Left lung (tissue), 4 donors: ENCODE measurements at regions not wholly inside any gene's neighbourhood (a gene's known extent, or its start where the extent isn't known, plus 50 kb on each side); places are given as distances from the start of the nearest gene placed in this dataset.
"Not testable (repeated sequence)": the region's sequence is repeated elsewhere in the genome, so short reads cannot be mapped to it uniquely, and the experiment has no call there.

ENCODE experiments used
- ATAC-seq: fragments of 200-7000 bp; cut with Tn5 transposase; one replicate; pipeline ENCODE4 v1.9.1; 2020; ENCODE audit warnings: moderate library complexity
- DNase-seq, 4 donors: peaks; one replicate each; pipeline ENCODE4 v3.0.0-alpha.2; 2013 to 2020
- H3K27ac ChIP-seq, 2 donors: fragments of 200-600 bp; sonication (generic) in 1 of 2; one replicate each; pipeline versions ENCODE4 v1.5.0 to v1.8.0; 2020 to 2021
- H3K27me3 ChIP-seq, 2 donors: fragments of 200-600 bp; sonication (generic) in 1 of 2; one replicate each; pipeline versions ENCODE4 v1.5.0 to v1.8.0; 2020 to 2021
- H3K36me3 ChIP-seq, 2 donors: fragments of 200-600 bp; sonication (generic) in 1 of 2; one replicate each; pipeline versions ENCODE4 v1.5.0 to v1.8.0; 2020 to 2021
- H3K4me1 ChIP-seq, 2 donors: fragments of 200-600 bp; one replicate each; pipeline ENCODE4 v1.8.0; 2021
- H3K4me3 ChIP-seq, 2 donors: fragments of 200-600 bp; sonication (generic) in 1 of 2; one replicate each; pipeline versions ENCODE4 v1.5.0 to v1.8.0; 2020 to 2021; ENCODE audit warnings: mild to moderate bottlenecking in 1 of 2
- H3K9me3 ChIP-seq, 2 donors: fragments of 200-600 bp; sonication (generic) in 1 of 2; one replicate each; pipeline versions ENCODE4 v1.5.0 to v1.8.0; 2020 to 2021
- intact Hi-C, 2 donors: fragments of 100-400 bp; cut with DNase I; formaldehyde crosslinking; loops; one replicate each; pipeline versions ENCODE4 v1.11.2 to v1.14.2; 2022
- TF ChIP-seq, protein P1 (sequence below), 2 donors: fragments of 200-600 bp; sonication (generic) in 1 of 2; IDR thresholded peaks; one replicate each; pipeline versions ENCODE4 v1.5.0 to v1.8.0; 2021; ENCODE audit warnings: antibody characterized with exemption in 2 of 2
- donor health status: DM: no; HTN: yes; CAD: no.
- donor health status: DM: no; HTN: no; CAD: no.

DNA sequence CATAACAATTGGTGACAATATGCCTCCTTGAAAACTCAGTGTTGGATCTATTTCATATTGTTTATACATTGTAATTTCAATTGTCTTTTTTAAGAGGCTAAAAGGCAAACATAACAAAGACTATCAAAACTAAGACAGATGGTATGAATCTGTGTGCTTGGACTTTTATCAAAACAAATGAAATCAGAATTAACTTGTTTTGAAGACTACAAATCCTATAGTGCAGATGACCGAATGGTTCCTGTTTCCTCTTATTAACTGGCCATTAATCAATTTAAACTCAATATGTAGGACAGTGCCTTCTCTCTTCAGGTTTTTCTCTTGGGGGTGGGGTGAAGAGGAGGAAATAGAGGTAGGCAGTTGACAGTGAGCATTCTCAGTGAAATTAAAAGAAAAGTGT is 366.9 kb upstream of the GRAMD2B start:
- DNase-seq (no peak), ATAC-seq (no peak)
- no peak overlapping the region for H3K27ac ChIP-seq
- intact Hi-C loops = no loop called here
- H3K27me3 ChIP-seq = no peaks in the 10 kb centered on the region
- H3K4me1 ChIP-seq = no peaks in the 10 kb centered on the region
- H3K4me3 ChIP-seq = no peak overlapping the region
- peaks cover 0 to 12% of the 10 kb centered on the region in 2 donors for H3K9me3 ChIP-seq
- no peaks in the 10 kb centered on the region for H3K36me3 ChIP-seq
- TF ChIP-seq, protein P1, sequence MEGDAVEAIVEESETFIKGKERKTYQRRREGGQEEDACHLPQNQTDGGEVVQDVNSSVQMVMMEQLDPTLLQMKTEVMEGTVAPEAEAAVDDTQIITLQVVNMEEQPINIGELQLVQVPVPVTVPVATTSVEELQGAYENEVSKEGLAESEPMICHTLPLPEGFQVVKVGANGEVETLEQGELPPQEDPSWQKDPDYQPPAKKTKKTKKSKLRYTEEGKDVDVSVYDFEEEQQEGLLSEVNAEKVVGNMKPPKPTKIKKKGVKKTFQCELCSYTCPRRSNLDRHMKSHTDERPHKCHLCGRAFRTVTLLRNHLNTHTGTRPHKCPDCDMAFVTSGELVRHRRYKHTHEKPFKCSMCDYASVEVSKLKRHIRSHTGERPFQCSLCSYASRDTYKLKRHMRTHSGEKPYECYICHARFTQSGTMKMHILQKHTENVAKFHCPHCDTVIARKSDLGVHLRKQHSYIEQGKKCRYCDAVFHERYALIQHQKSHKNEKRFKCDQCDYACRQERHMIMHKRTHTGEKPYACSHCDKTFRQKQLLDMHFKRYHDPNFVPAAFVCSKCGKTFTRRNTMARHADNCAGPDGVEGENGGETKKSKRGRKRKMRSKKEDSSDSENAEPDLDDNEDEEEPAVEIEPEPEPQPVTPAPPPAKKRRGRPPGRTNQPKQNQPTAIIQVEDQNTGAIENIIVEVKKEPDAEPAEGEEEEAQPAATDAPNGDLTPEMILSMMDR (IDR thresholded peaks at IDR 0.05) = no peak

GRCh38 chr5:126056851-126057622 is 366.2 kb upstream of the GRAMD2B start:
- TF ChIP-seq, protein P1 (IDR thresholded peaks at IDR 0.05) = no peak

DNA sequence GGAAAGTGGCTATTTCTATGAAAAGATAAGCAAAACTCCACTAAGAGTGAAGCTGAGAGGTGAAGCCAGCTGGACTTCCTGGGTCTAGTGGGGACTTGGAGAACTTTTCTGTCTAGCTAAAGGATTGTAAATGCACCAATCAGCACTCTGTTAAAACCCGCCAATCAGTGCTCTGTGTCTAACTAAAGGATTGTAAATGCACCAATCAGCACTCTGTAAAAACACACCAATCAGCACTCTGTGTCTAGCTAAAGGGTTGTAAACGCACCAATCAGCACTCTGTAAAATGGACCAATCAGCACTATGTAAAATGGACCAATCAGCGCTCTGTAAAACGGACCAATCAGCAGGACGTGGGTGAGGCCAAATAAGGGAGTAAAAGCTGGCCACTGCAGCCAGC is 364.8 kb upstream of the GRAMD2B start:
- ATAC-seq, DNase-seq, intact Hi-C loops, H3K27ac ChIP-seq, H3K27me3 ChIP-seq, H3K4me1 ChIP-seq, H3K36me3 ChIP-seq, H3K4me3 ChIP-seq: not testable (repeated sequence)
- peaks cover 0 to 12% of the 10 kb centered on the region in 2 donors for H3K9me3 ChIP-seq

More at GRCh38 chr5:126056851-126057622, 366.2 kb upstream of the GRAMD2B start:
- intact Hi-C loops = no loop called here
- Histone ChIP-seq H3K36me3 (no peaks in the 10 kb centered on the region), H3K27me3 (no peaks in the 10 kb centered on the region), H3K9me3 (peaks cover 0 to 12% of the 10 kb centered on the region in 2 donors), H3K4me3 (no peak overlapping the region), H3K27ac (no peak overlapping the region), H3K4me1 (no peaks in the 10 kb centered on the region)
- ATAC-seq = no peak
- no peak for DNase-seq

DNA sequence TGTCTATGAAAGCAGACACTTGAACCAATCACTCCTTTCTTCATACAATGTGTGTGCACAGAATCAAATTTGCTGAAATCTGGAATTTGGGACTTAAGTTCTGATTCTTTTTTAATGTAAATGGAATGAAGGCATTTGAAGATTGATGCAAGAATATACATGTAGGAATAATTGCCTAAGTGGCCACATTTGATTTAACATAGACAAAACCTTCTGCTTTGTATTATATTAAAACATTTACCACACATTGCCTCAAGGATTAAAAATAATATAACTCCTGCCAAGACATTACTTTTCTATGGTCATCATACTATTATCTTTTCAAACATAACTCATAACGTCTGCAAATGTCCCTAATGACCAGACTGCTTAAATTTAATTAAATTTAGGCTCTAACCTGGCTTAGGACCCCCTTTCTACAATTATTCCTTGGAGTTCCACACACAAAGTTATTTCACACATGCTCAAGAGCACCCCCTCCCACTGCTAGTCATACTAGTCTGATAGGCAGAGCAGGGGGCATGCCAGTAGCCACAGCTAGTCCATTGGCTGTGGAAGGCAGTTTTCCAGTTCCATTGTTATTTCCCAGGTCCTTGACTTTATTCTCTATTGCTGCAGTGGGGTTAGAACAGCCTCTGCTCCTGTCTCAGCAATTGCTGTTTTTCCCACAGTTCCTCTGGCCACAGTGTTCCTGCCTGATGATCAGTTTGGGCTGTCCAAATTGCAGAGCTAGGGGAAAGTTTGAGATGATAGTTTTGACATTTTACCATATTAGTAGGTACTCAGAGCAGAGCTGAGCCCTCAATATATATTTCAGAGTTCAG is 360.6 kb upstream of the GRAMD2B start:
- DNase-seq = no peak
- Histone ChIP-seq H3K36me3 (no peaks in the 10 kb centered on the region), H3K4me3 (no peak overlapping the region), H3K4me1 (no peaks in the 10 kb centered on the region), H3K27me3 (no peaks in the 10 kb centered on the region), H3K27ac (no peak overlapping the region), H3K9me3 (peaks cover 0 to 17% of the 10 kb centered on the region in 2 donors)
- no peak for ATAC-seq
- intact Hi-C loops = no loop called here
- TF ChIP-seq, protein P1 (IDR thresholded peaks at IDR 0.05) = no peak

DNA sequence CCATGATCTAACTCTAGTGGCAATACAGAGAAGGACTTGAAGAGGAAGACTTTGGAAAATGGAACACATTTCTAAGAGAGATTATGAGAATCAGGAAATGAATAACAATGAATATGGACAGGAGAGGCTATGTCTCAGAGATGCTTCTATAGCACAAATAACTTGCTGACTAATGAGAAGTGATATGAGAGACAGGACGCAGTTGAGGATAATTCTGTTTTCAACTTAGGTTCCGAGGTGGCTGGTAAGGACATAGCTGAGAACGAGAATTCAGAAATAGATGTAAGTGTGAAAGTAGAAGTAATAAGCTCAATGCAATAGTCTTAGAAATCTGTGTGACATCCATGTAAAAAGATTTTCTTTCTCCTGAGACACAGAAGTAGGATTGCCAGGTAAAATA is 358.1 kb upstream of the GRAMD2B start:
- H3K9me3 ChIP-seq = peaks cover 0 to 12% of the 10 kb centered on the region in 2 donors
- H3K4me3 ChIP-seq = no peak overlapping the region
- TF ChIP-seq, protein P1 (IDR thresholded peaks at IDR 0.05) = no peak
- no peaks in the 10 kb centered on the region for H3K4me1 ChIP-seq
- intact Hi-C loops = no loop called here
- ATAC-seq (no peak), DNase-seq (no peak)
- H3K27ac ChIP-seq = no peak overlapping the region
- H3K27me3 ChIP-seq = no peaks in the 10 kb centered on the region
- H3K36me3 ChIP-seq = no peaks in the 10 kb centered on the region
